H7 (cell line): ENCODE measurements at regions not wholly inside any gene's neighbourhood (a gene's known extent, or its start where the extent isn't known, plus 50 kb on each side); places are given as distances from the start of the nearest gene placed in this dataset.
"Not testable (repeated sequence)": the region's sequence is repeated elsewhere in the genome, so short reads cannot be mapped to it uniquely, and the experiment has no call there.

ENCODE experiments used
- DNase-seq: peaks from one replicate; pipeline ENCODE4 v3.0.0; 2012
- H3K27me3 ChIP-seq: 2 replicates; pipeline ENCODE4 v1.6.0; 2011; ENCODE audit warnings: mild to moderate bottlenecking, low read length; ENCODE audit not compliant: control insufficient read depth, insufficient read depth
- H3K36me3 ChIP-seq: replicated peaks from 2 replicates; pipeline ENCODE4 v1.5.1; 2011; ENCODE audit warnings: low read length; ENCODE audit not compliant: control insufficient read depth, insufficient read depth
- H3K4me3 ChIP-seq: 2 replicates; pipeline ENCODE4 v1.5.1; 2011; ENCODE audit warnings: low read depth, mild to moderate bottlenecking, control low read depth, low read length, moderate library complexity; ENCODE audit not compliant: insufficient read depth

GRCh38 chr4:18736551-18736950 lies 715.0 kb upstream of the LCORL start:
- Histone ChIP-seq H3K27me3 (no peaks in the 10 kb centered on the region), H3K36me3 (no peaks in the 10 kb centered on the region), H3K4me3 (no peak overlapping the region)
- DNase-seq, result no peak

GRCh38 chr4:18735740-18736268 lies 714.2 kb upstream of the LCORL start:
- H3K36me3 ChIP-seq, result no peaks in the 10 kb centered on the region
- no peak overlapping the region for H3K4me3 ChIP-seq
- H3K27me3 ChIP-seq, result no peaks in the 10 kb centered on the region
- no peak for DNase-seq

GRCh38 chr4:18734405-18734804 lies 712.9 kb upstream of the LCORL start:
- no peaks in the 10 kb centered on the region for H3K36me3 ChIP-seq
- H3K27me3 ChIP-seq, result no peaks in the 10 kb centered on the region
- no peak overlapping the region for H3K4me3 ChIP-seq
- no peak for DNase-seq

GRCh38 chr4:18733961-18734360 lies 712.4 kb upstream of the LCORL start:
- DNase-seq, result no peak
- H3K36me3 ChIP-seq, result no peaks in the 10 kb centered on the region
- H3K27me3 ChIP-seq, result no peaks in the 10 kb centered on the region
- H3K4me3 ChIP-seq, result no peak overlapping the region

- no peak overlapping the region for H3K4me3 ChIP-seq
- no peak for DNase-seq
- H3K27me3 ChIP-seq, result no peaks in the 10 kb centered on the region
- H3K36me3 ChIP-seq, result no peaks in the 10 kb centered on the region
Observed at GRCh38 chr4:18722748-18723191, 701.2 kb upstream of the LCORL start.

- no peak for DNase-seq
- no peak overlapping the region for H3K4me3 ChIP-seq
- no peaks in the 10 kb centered on the region for H3K27me3 ChIP-seq
- H3K36me3 ChIP-seq, result no peaks in the 10 kb centered on the region
Observed at GRCh38 chr4:18698119-18698883, 676.7 kb upstream of the LCORL start.

GRCh38 chr4:18695733-18696527 lies 674.4 kb upstream of the LCORL start:
- Histone ChIP-seq H3K4me3 (no peak overlapping the region), H3K36me3 (no peaks in the 10 kb centered on the region), H3K27me3 (no peaks in the 10 kb centered on the region)
- DNase-seq, result no peak

GRCh38 chr4:18691431-18692200 lies 670.1 kb upstream of the LCORL start:
- no peaks in the 10 kb centered on the region for H3K27me3 ChIP-seq
- DNase-seq, result peak; percentile 26
- H3K36me3 ChIP-seq, result no peaks in the 10 kb centered on the region
- H3K4me3 ChIP-seq, result no peak overlapping the region

- DNase-seq, result no peak
- Histone ChIP-seq H3K4me3 (no peak overlapping the region), H3K36me3 (no peaks in the 10 kb centered on the region), H3K27me3 (no peaks in the 10 kb centered on the region)
Observed at GRCh38 chr4:18690291-18690955, 668.9 kb upstream of the LCORL start.

- H3K27me3 ChIP-seq, result no peaks in the 10 kb centered on the region
- no peaks in the 10 kb centered on the region for H3K36me3 ChIP-seq
- H3K4me3 ChIP-seq, result no peak overlapping the region
- peak; percentile 3 for DNase-seq
Observed at GRCh38 chr4:18689308-18690115, 668.0 kb upstream of the LCORL start.

GRCh38 chr4:18688351-18688750 lies 666.8 kb upstream of the LCORL start:
- not testable (repeated sequence) for H3K36me3 ChIP-seq, H3K27me3 ChIP-seq, DNase-seq, H3K4me3 ChIP-seq

GRCh38 chr4:18686338-18687037 lies 664.9 kb upstream of the LCORL start:
- Histone ChIP-seq H3K27me3 (no peaks in the 10 kb centered on the region), H3K4me3 (no peak overlapping the region), H3K36me3 (no peaks in the 10 kb centered on the region)
- no peak for DNase-seq

GRCh38 chr4:18684932-18685331 lies 663.4 kb upstream of the LCORL start:
- no peaks in the 10 kb centered on the region for H3K36me3 ChIP-seq
- H3K4me3 ChIP-seq, result no peak overlapping the region
- H3K27me3 ChIP-seq, result no peaks in the 10 kb centered on the region
- no peak for DNase-seq
